ENCODE measurements at regions not wholly inside any gene's neighbourhood (a gene's known extent, or its start where the extent isn't known, plus 50 kb on each side); places are given as distances from the start of the nearest gene placed in this dataset.

DNA sequence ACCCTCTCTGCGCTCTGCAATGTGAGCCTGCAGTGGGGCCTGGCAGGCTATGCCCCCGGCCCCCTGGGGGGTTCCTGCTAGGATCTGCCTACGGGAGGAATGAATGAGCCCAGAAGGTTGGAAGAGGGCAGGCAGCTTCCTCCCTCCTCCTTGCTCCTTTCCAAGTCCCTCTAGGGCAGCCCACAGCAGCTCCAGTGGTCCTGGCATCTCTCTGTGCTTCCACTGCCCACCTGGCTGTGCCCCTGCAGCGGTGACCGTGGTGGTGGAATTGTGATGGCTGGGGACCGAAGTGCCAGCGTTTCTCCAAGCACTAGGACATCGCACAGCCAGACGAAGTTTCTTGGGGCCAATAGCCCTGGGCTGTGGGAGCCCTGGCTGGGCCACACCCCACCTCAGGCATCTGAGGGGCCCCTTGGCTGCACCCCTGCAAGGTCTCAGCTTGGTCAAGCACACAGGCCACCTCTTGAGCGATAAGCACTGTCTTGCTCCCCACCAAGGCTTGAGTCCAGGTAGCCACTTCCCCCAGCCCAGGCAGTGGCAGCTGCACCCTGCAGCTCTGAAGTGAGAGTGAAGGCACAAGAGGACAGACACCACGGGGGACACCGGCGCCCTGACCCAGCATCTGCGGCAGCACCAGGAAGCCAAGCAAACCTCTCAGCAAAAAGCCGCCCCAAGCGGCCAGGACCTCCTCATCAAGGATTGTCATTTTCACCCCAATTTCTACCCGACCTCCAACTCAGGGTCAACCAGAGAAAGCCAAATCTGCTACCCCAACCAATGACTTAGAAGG, 346.3 kb downstream of the CTTN start:
- ATAC-seq = no peak

More for the DNA sequence above, 346.3 kb downstream of the CTTN start:
- DNase-seq (ENCODE audit: extremely low read depth in 1 of 4, low spot score in 3 of 4) (no peak), FAIRE-seq (no peak)
- H4K20me1 ChIP-seq (replicated peaks; ENCODE audit: control insufficient read depth, insufficient read depth, low read length) = peaks cover 11% of the 10 kb centered on the region; the same call in 1 of the 2 replicates
- TF ChIP-seq FOS (IDR thresholded peaks at IDR 0.05; ENCODE audit: extremely low read depth, insufficient read length) (no peak), RFX7 (CRISPR knock-in tag; IDR thresholded peaks at IDR 0.05) (no peak), ZNF717 (CRISPR knock-in tag; IDR thresholded peaks at IDR 0.05) (no peak), TEAD2 (tag; IDR thresholded peaks at IDR 0.05) (no peak), ZNF175 (CRISPR knock-in tag; IDR thresholded peaks at IDR 0.05; ENCODE audit: low read depth) (no peak), TCF7L2 (IDR thresholded peaks at IDR 0.05; ENCODE audit: low read depth, low read length) (no peak), MAFK (IDR thresholded peaks at IDR 0.05; ENCODE audit: low read length) (no peak), DACH1 (IDR thresholded peaks at IDR 0.05; ENCODE audit: partially characterized antibody) (no peak), ARID2 (IDR thresholded peaks at IDR 0.05) (no peak)
- TF ChIP-seq, protein P1, sequence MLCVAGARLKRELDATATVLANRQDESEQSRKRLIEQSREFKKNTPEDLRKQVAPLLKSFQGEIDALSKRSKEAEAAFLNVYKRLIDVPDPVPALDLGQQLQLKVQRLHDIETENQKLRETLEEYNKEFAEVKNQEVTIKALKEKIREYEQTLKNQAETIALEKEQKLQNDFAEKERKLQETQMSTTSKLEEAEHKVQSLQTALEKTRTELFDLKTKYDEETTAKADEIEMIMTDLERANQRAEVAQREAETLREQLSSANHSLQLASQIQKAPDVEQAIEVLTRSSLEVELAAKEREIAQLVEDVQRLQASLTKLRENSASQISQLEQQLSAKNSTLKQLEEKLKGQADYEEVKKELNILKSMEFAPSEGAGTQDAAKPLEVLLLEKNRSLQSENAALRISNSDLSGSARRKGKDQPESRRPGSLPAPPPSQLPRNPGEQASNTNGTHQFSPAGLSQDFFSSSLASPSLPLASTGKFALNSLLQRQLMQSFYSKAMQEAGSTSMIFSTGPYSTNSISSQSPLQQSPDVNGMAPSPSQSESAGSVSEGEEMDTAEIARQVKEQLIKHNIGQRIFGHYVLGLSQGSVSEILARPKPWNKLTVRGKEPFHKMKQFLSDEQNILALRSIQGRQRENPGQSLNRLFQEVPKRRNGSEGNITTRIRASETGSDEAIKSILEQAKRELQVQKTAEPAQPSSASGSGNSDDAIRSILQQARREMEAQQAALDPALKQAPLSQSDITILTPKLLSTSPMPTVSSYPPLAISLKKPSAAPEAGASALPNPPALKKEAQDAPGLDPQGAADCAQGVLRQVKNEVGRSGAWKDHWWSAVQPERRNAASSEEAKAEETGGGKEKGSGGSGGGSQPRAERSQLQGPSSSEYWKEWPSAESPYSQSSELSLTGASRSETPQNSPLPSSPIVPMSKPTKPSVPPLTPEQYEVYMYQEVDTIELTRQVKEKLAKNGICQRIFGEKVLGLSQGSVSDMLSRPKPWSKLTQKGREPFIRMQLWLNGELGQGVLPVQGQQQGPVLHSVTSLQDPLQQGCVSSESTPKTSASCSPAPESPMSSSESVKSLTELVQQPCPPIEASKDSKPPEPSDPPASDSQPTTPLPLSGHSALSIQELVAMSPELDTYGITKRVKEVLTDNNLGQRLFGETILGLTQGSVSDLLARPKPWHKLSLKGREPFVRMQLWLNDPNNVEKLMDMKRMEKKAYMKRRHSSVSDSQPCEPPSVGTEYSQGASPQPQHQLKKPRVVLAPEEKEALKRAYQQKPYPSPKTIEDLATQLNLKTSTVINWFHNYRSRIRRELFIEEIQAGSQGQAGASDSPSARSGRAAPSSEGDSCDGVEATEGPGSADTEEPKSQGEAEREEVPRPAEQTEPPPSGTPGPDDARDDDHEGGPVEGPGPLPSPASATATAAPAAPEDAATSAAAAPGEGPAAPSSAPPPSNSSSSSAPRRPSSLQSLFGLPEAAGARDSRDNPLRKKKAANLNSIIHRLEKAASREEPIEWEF (CRISPR knock-in tag; IDR thresholded peaks at IDR 0.05) = no peak
- TF ChIP-seq, protein P2, sequence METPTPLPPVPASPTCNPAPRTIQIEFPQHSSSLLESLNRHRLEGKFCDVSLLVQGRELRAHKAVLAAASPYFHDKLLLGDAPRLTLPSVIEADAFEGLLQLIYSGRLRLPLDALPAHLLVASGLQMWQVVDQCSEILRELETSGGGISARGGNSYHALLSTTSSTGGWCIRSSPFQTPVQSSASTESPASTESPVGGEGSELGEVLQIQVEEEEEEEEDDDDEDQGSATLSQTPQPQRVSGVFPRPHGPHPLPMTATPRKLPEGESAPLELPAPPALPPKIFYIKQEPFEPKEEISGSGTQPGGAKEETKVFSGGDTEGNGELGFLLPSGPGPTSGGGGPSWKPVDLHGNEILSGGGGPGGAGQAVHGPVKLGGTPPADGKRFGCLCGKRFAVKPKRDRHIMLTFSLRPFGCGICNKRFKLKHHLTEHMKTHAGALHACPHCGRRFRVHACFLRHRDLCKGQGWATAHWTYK (CRISPR knock-in tag; IDR thresholded peaks at IDR 0.05) = no peak
- TF ChIP-seq, protein P3, sequence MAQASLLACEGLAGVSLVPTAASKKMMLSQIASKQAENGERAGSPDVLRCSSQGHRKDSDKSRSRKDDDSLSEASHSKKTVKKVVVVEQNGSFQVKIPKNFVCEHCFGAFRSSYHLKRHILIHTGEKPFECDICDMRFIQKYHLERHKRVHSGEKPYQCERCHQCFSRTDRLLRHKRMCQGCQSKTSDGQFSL (CRISPR knock-in tag; IDR thresholded peaks at IDR 0.05) = no peak
- TF ChIP-seq, protein P3 (tag; IDR thresholded peaks at IDR 0.05) = no peak
- TF ChIP-seq, protein P4, sequence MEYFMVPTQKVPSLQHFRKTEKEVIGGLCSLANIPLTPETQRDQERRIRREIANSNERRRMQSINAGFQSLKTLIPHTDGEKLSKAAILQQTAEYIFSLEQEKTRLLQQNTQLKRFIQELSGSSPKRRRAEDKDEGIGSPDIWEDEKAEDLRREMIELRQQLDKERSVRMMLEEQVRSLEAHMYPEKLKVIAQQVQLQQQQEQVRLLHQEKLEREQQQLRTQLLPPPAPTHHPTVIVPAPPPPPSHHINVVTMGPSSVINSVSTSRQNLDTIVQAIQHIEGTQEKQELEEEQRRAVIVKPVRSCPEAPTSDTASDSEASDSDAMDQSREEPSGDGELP (CRISPR knock-in tag; IDR thresholded peaks at IDR 0.05; ENCODE audit: borderline replicate concordance) = no peak
- no peaks in the 10 kb centered on the region for H3K79me2 ChIP-seq (ENCODE audit: control insufficient read depth, insufficient read depth, low read length)
- peaks cover 11 to 28% of the 10 kb centered on the region in 2 experiments; a peak in 4 of 5 replicates for H3K4me1 ChIP-seq (replicated peaks in 1 of 2; ENCODE audit: control insufficient read depth in 2 of 2, insufficient read depth in 2 of 2, low read length in 2 of 2)
- ChIA-PET CTCF (ENCODE audit: low intra/inter-chr PET ratio) (no interaction called here), POLR2A (interaction anchor here (1.2 kb wide), 1 partner anchor 16 kb away, joined by 5 read pairs; no protein-coding TSS in a partner anchor)
- no peak overlapping the region for H3K9ac ChIP-seq (ENCODE audit: insufficient read depth in 1 of 2, low read depth in 2 of 2, low read length in 2 of 2)
- BruUV-seq (replicated peaks) = no TSS peak
- no peaks in the 10 kb centered on the region for H3K9me1 ChIP-seq (ENCODE audit: control insufficient read depth, insufficient read depth, low read length)
- no peaks in the 10 kb centered on the region for H3K36me3 ChIP-seq (ENCODE audit: control insufficient read depth, insufficient read depth, low read length)
- intact Hi-C loops (cut with micrococcal nuclease) = no loop called here
- no peak overlapping the region for H3K4me3 ChIP-seq
- H3K27me3 ChIP-seq (ENCODE audit: control insufficient read depth in 2 of 2, insufficient read depth in 2 of 2, low read length in 2 of 2) = peaks cover 3 to 41% of the 10 kb centered on the region in 2 experiments; a peak in 4 of 5 replicates
- no peak overlapping the region for H3K4me2 ChIP-seq (ENCODE audit: insufficient read depth, low read length)
- WGBS (ENCODE audit: insufficient coverage, low coverage, missing lambda C conversion rate) = 2% methylated on average over 11 of the region's 17 CpGs
- in situ Hi-C loops (cut with MboI) = no loop called here
- H3K27ac ChIP-seq (ENCODE audit: extremely low read depth, low read depth, low read length) = no peak overlapping the region
- no peak overlapping the region for H2AFZ ChIP-seq (ENCODE audit: low read depth, low read length)
- H3K9me3 ChIP-seq (replicated peaks; ENCODE audit: control insufficient read depth, insufficient read depth, low read depth, low read length) = no peaks in the 10 kb centered on the region

Measured in K562 (cell line).